ENCODE measurements at regions not wholly inside any gene's neighbourhood (a gene's known extent, or its start where the extent isn't known, plus 50 kb on each side); places are given as distances from the start of the nearest gene placed in this dataset.
"Not testable (repeated sequence)": the region's sequence is repeated elsewhere in the genome, so short reads cannot be mapped to it uniquely, and the experiment has no call there.

DNA sequence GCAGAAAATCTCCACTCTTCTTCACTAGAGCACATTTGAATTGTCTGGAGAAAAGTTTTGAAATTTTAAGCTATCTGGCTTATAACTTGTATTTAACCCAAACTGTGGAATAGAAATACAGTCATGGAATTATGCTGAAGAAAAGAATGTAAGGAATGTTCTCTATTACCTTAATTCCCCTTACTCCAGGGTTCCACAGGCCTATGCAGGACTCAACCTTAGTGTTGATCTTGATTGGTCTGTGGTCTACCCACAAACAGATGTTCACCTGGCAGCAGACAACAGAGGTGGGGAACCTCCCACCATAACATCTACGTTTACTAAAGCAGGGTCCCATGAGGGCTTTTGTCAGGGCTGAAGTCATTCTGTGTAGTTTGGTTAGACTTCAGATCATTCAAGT lies 189.3 kb upstream of the GPRIN3 start:
- DNase-seq (ENCODE audit: insufficient read length, low spot score): no peak
- no peak for TF ChIP-seq PAX5 (IDR thresholded peaks at IDR 0.05; ENCODE audit: insufficient read depth, low read length, severe bottlenecking)

DNA sequence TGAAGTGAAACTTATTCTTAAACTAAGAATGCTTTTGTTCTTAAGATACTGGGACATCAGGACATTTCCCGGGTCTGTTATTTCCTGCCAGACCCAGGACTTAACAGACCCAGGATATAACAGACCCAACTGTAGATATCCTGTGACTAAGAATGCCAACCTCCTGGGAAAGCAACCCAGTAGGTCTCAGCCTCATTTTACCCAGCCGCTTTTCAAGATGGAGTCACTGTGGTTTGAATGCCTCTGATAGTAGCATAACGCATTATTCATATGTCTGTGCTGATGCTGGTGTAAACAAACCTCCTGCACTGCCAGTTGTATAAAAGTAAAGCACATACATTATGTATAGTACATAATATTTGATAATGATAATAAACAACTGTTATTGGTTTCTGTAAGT lies 185.8 kb upstream of the GPRIN3 start:
- FAIRE-seq (no peak), DNase-seq (ENCODE audit: insufficient read length, low spot score) (no peak)
- no peak for TF ChIP-seq POLR2AphosphoS5 (IDR thresholded peaks at IDR 0.05; ENCODE audit: low read depth, low read length)
- no peak for TF ChIP-seq TAF1 (IDR thresholded peaks at IDR 0.05; ENCODE audit: low read depth, low read length)
- no peak for TF ChIP-seq POU2F2 (IDR thresholded peaks at IDR 0.05; ENCODE audit: low read depth, low read length)
- TF ChIP-seq PAX5 (IDR thresholded peaks at IDR 0.05; ENCODE audit: insufficient read depth, low read length, severe bottlenecking): no peak
- no peak for TF ChIP-seq SPI1 (IDR thresholded peaks at IDR 0.05; ENCODE audit: low read depth, low read length)
- TF ChIP-seq POLR2A (IDR thresholded peaks at IDR 0.05; ENCODE audit: low read depth, low read length): no peak

More for the DNA sequence above, 189.3 kb upstream of the GPRIN3 start:
- FAIRE-seq: no peak

DNA sequence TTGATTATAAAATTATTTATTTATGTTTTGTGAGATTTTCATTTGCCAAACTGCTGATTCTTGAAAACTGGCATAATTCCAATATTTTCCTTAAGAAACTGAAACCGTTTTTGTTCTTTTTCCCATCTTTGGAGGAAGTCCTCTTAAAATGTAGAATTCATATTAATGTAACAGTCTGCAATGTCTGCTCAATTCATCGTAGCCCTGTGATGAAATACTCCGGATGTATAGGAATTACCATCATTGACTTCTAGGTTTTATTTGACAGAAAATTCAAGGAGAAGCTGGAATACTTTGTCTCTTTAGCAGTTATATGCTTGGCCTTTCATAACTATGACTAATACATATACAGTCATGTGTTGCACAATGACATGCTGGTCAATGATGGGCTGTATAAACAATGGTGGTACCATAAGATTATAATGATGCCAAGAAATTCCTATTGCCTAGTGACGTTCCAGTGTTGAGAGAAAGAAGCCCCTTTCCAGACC lies 185.0 kb upstream of the GPRIN3 start:
- FAIRE-seq (no peak), DNase-seq (ENCODE audit: insufficient read length, low spot score) (no peak)
- no peak for TF ChIP-seq SPI1 (IDR thresholded peaks at IDR 0.05; ENCODE audit: low read depth, low read length)
- no peak for TF ChIP-seq POLR2AphosphoS5 (IDR thresholded peaks at IDR 0.05; ENCODE audit: low read depth, low read length)

DNA sequence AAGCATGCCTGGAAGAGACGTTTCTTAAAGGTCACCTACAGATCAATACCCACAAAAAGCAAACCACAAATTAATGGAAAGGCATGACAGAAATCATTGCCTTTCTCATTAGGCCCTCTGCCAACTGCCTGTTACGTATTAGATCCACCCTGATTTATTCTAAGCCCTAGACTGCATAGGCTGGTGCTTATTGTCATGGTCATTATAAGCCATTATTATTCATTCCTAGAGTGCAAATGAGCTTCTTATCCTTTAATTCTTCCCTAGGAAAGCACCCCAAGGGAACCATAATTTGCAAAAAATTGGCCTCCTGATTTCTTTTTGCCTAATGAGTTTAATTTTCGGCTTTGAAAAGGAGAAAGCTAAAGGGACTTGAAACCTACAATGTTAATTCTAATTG lies 184.2 kb upstream of the GPRIN3 start:
- FAIRE-seq (no peak), DNase-seq (ENCODE audit: insufficient read length, low spot score) (no peak)
- TF ChIP-seq SPI1 (IDR thresholded peaks at IDR 0.05; ENCODE audit: low read depth, low read length) (no peak), POLR2AphosphoS5 (IDR thresholded peaks at IDR 0.05; ENCODE audit: low read depth, low read length) (no peak), POU2F2 (IDR thresholded peaks at IDR 0.05; ENCODE audit: low read depth, low read length) (no peak), TAF1 (IDR thresholded peaks at IDR 0.05; ENCODE audit: low read depth, low read length) (no peak), PAX5 (IDR thresholded peaks at IDR 0.05; ENCODE audit: insufficient read depth, low read length, severe bottlenecking) (no peak), POLR2A (IDR thresholded peaks at IDR 0.05; ENCODE audit: low read depth, low read length) (no peak)

DNA sequence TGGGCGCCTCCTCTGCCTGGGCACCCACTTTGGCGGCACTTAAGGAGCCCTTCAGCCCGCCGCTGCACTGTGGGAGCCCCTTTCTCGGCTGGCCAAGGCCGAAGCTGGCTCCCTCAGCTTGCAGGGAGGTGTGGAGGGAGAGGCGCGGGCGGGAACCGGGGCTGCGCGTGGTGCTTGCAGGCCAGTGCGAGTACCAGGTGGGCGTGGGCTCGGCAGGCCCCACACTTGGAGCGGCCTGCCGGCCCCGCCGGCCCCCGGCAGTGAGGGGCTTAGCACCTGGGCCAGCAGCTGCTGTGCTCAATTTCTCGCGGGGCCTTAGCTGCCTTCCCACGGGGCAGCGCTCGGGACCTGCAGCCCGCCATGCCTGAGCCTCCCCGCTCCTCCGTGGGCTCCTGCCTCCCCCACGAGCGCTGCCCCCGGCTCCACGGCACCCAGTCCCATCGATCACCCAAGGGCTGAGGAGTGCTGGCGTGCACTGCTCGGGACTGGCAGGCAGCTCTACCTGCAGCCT lies 182.4 kb upstream of the GPRIN3 start:
- FAIRE-seq; DNase-seq (ENCODE audit: insufficient read length, low spot score): not testable (repeated sequence)

- TF ChIP-seq TAF1 (IDR thresholded peaks at IDR 0.05; ENCODE audit: low read depth, low read length): no peak
- TF ChIP-seq POLR2AphosphoS5 (IDR thresholded peaks at IDR 0.05; ENCODE audit: low read depth, low read length): no peak
- TF ChIP-seq POLR2A (IDR thresholded peaks at IDR 0.05; ENCODE audit: low read depth, low read length): no peak
- no peak for TF ChIP-seq POU2F2 (IDR thresholded peaks at IDR 0.05; ENCODE audit: low read depth, low read length)
- TF ChIP-seq PAX5 (IDR thresholded peaks at IDR 0.05; ENCODE audit: insufficient read depth, low read length, severe bottlenecking): no peak
- TF ChIP-seq SPI1 (IDR thresholded peaks at IDR 0.05; ENCODE audit: low read depth, low read length): no peak
- FAIRE-seq: no peak
- no peak for DNase-seq (ENCODE audit: insufficient read length, low spot score)
These were observed 181.8 kb upstream of the GPRIN3 start for GRCh38 chr4:89489338-89489771.

- TF ChIP-seq POU2F2 (IDR thresholded peaks at IDR 0.05; ENCODE audit: low read depth, low read length): no peak
- no peak for TF ChIP-seq TAF1 (IDR thresholded peaks at IDR 0.05; ENCODE audit: low read depth, low read length)
- no peak for TF ChIP-seq SPI1 (IDR thresholded peaks at IDR 0.05; ENCODE audit: low read depth, low read length)
- no peak for TF ChIP-seq PAX5 (IDR thresholded peaks at IDR 0.05; ENCODE audit: insufficient read depth, low read length, severe bottlenecking)
- TF ChIP-seq POLR2A (IDR thresholded peaks at IDR 0.05; ENCODE audit: low read depth, low read length): no peak
- no peak for TF ChIP-seq POLR2AphosphoS5 (IDR thresholded peaks at IDR 0.05; ENCODE audit: low read depth, low read length)
- DNase-seq (ENCODE audit: insufficient read length, low spot score) (no peak), FAIRE-seq (no peak)
These were observed 181.1 kb upstream of the GPRIN3 start for GRCh38 chr4:89488736-89489135.

GRCh38 chr4:89486673-89487072 lies 179.1 kb upstream of the GPRIN3 start:
- no peak for FAIRE-seq
- DNase-seq (ENCODE audit: insufficient read length, low spot score): no peak

DNA sequence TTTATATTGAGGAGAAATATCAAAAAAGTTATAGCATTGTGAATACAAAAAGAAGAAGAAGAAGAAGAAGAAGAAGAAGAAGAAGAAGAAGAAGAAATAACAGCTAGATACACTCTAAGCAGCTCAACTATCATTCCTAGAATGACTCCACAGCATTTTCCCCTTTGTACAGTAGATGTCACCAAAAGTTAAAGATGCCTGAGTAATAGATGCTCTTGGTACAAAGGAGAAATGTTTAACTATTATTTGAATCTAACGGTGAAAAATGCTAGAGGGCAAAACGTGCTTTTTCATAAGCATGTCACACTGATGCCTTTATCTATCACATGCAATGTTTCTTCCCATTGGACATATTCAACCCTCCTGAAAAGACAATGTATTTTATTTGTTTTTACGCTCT lies 178.4 kb upstream of the GPRIN3 start:
- TF ChIP-seq SPI1 (IDR thresholded peaks at IDR 0.05; ENCODE audit: low read depth, low read length) (no peak), POLR2AphosphoS5 (IDR thresholded peaks at IDR 0.05; ENCODE audit: low read depth, low read length) (no peak), POLR2A (IDR thresholded peaks at IDR 0.05; ENCODE audit: low read depth, low read length) (no peak), POU2F2 (IDR thresholded peaks at IDR 0.05; ENCODE audit: low read depth, low read length) (no peak), PAX5 (IDR thresholded peaks at IDR 0.05; ENCODE audit: insufficient read depth, low read length, severe bottlenecking) (no peak), TAF1 (IDR thresholded peaks at IDR 0.05; ENCODE audit: low read depth, low read length) (no peak)
- FAIRE-seq: no peak
- no peak for DNase-seq (ENCODE audit: insufficient read length, low spot score)

More at GRCh38 chr4:89486673-89487072, 179.1 kb upstream of the GPRIN3 start:
- TF ChIP-seq TAF1 (IDR thresholded peaks at IDR 0.05; ENCODE audit: low read depth, low read length) (no peak), POLR2A (IDR thresholded peaks at IDR 0.05; ENCODE audit: low read depth, low read length) (no peak), POU2F2 (IDR thresholded peaks at IDR 0.05; ENCODE audit: low read depth, low read length) (no peak), SPI1 (IDR thresholded peaks at IDR 0.05; ENCODE audit: low read depth, low read length) (no peak)

DNA sequence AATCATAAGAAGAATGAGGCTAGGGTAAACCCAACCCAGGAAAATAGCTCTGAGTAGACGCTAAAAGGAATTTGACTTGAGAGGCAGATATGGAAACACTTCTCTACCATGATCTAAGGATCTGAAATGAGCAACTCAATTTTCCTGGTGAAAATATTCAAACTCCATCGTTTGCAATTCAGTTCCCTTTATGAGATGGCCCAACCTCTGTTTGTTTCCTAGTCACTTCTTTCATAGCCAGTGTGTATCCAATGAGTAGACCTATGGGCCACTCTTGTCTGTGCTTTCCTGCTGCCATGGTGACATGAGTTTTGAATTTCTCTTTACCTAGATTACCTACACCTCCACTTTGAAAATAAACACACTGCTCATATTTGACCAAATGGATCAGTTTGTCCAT lies 176.2 kb upstream of the GPRIN3 start:
- FAIRE-seq (no peak), DNase-seq (ENCODE audit: insufficient read length, low spot score) (no peak)
- no peak for TF ChIP-seq PAX5 (IDR thresholded peaks at IDR 0.05; ENCODE audit: insufficient read depth, low read length, severe bottlenecking)
- no peak for TF ChIP-seq SPI1 (IDR thresholded peaks at IDR 0.05; ENCODE audit: low read depth, low read length)
- TF ChIP-seq POLR2A (IDR thresholded peaks at IDR 0.05; ENCODE audit: low read depth, low read length): no peak
- no peak for TF ChIP-seq TAF1 (IDR thresholded peaks at IDR 0.05; ENCODE audit: low read depth, low read length)
- TF ChIP-seq POU2F2 (IDR thresholded peaks at IDR 0.05; ENCODE audit: low read depth, low read length): no peak
- TF ChIP-seq POLR2AphosphoS5 (IDR thresholded peaks at IDR 0.05; ENCODE audit: low read depth, low read length): no peak

Measured in GM12891 (cell line).